Hindlimb muscle (tissue), 1 donor: ENCODE measurements at regions not wholly inside any gene's neighbourhood (a gene's known extent, or its start where the extent isn't known, plus 50 kb on each side); places are given as distances from the start of the nearest gene placed in this dataset.
"Not testable (repeated sequence)": the region's sequence is repeated elsewhere in the genome, so short reads cannot be mapped to it uniquely, and the experiment has no call there.

Experiments
- DNase-seq: peaks from one replicate; pipeline ENCODE4 v3.0.0-alpha.2; 2013

GRCh38 chr5:111942661-111943401 is 185.8 kb upstream of the NREP start:
- DNase-seq: no peak

DNA sequence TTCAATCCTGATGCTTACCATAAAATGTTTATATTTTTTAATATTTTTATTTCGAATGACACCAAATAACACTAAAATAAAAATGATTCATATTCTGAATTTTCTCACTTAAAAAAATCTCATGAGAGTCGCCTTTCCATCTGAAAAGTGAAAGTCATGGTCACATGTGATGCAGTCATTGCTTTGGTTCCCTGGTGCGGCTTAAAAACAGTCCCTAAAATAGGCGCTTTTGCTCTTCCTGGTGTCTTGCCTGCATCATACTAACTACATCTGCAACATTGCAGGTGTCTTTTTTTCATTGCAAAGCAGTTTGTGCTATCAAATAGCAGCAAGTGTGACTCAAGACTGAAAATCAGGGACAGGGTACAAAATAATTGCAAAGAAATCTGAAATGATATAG is 185.2 kb upstream of the NREP start:
- no peak for DNase-seq

GRCh38 chr5:111937094-111937493 is 180.1 kb upstream of the NREP start:
- DNase-seq: no peak

- no peak for DNase-seq
These were observed 178.8 kb upstream of the NREP start for GRCh38 chr5:111935835-111936234.

DNA sequence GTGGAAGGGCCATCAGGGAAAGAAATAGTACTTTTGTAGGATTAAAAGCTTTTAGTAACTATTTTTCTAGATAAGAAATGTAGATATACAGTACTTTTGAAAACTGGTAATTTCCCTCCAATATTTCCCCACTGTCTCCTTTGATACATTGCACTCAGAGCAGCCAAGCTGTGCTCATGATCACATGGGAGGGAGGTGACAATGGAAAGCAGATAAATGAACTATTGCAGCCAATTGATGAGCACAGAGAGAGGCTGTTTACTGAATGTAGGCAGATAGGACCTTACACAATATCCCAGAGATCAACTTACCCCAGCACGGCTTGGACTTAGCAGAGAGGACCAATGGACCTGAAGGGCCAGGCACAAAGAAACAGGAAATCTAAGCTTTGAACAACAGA is 178.0 kb upstream of the NREP start:
- DNase-seq: no peak

- DNase-seq: no peak
These were observed 177.5 kb upstream of the NREP start for GRCh38 chr5:111934511-111934910.

- DNase-seq: no peak
These were observed 176.1 kb upstream of the NREP start for GRCh38 chr5:111933086-111933485.

GRCh38 chr5:111932628-111933027 is 175.6 kb upstream of the NREP start:
- no peak for DNase-seq

DNA sequence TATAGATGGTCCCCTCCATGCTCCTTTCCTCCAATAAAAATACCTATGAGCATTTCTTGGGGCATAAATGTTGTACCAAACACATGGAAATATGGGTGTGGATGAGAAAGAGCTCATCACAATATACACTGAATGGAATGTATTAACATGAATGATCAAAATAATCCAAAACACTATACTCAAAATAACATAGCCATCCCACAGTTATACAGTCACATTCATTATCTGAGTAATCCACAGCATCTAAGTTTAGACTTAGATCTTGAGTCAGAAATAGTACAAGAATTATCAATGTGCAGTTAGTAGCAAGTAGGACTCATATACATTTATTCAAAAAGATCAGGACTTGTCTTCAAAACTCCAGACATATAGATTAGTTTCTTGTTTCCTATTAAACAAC is 175.2 kb upstream of the NREP start:
- DNase-seq: no peak

DNA sequence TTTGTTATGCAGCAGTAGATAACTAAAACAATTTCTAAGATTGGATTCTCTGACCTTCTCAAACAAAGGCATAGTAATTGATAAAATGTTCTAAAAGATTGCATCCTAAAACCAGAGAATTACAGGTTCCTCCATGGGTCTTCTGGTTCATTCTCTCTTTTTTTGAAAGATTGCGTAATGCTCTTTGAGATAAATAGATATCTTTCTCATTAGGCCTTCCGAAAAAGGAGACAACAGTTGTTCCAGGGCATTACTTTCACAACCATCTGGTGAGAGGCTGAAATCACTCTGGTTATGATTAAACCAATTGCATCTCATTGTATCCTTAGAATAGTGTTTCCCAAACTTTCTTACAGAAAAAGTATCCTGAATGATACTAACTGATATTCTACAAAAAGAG is 174.7 kb upstream of the NREP start:
- DNase-seq: no peak

DNA sequence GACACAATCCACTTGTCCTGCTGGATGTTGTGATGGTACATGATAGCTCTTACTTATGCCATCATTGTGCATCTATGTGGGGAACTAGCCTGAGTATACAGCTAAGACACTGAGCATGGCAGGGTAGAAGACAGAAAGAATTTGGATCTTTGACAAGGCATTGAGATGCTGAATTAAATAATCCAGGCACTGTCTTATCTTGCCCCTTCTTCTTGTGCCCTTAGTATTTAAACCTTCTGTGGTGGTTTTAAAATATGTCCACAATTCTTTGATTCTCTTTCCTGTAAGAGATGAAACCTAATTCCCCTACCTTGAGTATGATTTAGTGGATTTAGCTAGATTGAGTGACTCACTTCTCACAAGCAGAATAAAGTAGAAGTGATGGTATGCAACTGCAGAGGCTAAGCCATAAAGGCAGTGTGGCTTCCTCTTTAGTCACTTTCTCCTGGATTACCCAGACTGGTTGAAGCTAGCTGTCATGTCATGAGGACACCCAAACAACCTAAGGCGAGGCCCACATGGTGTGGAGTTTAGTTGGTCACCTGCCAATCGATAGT is 174.0 kb upstream of the NREP start:
- DNase-seq: no peak

DNA sequence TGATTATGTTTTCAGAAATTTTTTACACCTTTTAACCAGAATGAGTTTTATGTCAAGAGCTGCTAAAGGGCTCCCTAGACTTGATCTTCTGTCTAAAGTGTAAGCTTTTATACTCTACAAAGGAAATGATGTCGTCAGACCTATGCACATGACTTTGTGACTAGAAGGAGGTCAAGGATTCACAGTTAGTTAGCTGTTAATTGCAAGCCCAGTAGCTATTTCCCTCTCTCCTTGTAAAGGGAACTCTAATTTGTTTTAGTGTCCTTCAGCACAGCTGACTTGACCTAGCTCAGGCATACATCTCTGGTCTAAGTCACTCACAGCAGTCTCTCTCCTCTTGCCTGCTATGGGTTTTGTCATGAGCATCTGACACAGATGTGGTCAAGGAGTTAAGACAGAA is 173.5 kb upstream of the NREP start:
- no peak for DNase-seq

DNA sequence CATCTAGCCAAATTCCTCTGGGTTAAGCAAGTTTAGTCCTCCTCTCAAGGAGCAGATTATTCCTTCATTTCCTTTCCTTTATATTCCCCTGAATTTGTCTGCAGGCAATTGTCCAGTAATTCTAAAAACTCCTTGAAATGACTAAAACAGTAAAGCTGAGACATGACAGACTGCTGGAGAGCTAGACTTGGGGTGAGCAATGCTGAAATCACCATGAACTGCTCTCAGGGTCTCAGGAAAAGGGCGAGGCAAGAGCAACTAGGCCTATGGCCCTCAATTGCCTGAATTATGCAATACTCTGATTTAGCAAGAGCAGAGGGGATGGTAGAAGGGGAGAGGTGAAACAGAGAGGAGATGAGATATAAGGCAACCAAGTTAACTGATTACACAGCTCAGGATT is 172.9 kb upstream of the NREP start:
- no peak for DNase-seq

DNA sequence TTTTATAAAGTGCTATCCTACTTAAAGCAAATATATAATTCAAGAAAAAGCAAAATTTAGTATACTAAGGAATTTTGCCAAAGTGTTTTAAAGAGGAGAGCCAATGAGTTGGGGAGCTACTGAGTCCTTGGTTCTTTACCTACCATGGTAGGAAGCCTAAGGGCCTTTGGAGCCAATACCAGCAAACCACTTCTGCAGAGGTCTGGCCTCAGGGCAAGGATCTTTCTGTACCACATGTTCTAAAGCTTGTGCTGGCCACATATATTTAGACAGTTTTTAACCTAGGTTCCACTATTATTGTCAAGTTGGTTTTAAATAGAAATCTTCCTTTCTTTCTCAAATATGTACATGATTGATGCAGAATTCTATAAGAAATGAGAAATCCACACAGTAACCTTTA is 172.3 kb upstream of the NREP start:
- DNase-seq: no peak

DNA sequence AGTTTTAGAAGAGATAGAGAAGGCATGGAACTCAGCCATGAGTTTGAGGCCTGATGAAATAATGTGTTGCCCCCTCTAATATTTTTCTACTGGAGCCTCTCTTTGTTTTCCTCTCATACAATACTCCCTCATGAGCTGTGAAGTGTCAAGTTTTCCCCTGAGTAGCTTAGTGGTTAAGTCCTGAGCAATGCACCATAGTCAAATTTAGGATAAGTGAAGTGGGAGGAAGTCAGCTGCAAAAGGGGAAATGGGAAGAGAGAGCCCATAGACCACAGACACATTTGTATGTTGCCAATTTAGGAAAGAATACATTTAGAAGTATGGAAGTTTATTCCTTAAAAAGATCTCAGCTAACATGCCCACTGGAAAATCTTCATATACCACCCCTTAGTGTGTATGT is 171.5 kb upstream of the NREP start:
- no peak for DNase-seq

- no peak for DNase-seq
These were observed 170.2 kb upstream of the NREP start for GRCh38 chr5:111927191-111927590.

DNA sequence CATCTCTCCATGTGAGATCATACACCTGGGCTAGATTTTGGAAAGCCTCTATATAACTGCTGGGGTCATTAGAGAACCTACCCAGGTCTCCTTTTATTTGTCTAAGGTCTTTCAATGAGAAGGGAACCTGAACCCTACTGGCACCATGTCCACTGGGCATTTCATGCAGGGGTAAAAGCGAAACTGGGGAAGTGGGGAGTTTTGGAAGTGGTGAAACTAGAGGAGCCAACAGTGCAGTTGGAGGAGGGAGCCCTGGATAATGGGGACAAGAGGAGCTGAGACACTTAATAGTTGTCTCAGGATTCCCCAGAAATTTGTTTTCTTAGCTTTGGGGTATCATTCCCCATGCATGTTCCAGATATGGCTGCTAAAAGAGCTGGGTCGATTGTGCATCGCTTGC is 169.0 kb upstream of the NREP start:
- no peak for DNase-seq

DNA sequence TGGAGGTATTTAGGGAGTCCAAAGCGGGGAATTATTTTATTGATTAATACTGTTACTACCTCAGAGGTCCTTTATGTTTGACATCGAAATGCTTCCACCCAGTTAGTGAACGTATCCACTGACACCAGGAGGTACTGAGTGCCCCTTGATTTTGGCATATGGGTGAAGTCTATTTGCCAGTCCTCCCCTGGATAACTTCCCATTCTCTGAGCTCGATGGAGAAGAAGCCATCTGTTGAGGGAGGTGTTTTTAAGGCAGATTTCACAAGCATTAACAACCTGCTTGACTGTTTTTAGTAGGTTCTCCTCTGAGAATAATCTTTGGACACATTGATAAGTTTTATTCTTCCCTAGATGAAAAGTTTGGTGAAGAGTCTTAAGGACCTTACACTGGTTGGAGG is 165.3 kb upstream of the NREP start:
- no peak for DNase-seq

DNA sequence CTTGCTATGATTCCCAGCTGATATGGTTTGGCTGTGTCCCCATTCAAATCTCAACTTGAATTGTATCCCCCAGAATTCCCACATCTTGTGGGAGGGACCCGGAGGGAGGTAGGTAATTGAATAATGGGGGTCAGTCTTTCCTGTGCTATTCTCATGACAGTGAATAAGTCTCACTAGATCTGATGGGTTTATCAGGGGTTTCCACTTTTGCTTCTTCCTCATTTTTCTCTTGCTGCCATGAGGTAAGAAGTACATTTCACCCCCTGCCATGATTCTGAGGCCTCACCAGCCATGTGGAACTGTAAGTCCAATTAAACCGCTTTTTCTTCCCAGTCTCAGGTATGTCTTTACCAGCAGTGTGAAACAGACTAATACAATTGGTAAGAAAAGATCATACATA is 164.7 kb upstream of the NREP start:
- not testable (repeated sequence) for DNase-seq

DNA sequence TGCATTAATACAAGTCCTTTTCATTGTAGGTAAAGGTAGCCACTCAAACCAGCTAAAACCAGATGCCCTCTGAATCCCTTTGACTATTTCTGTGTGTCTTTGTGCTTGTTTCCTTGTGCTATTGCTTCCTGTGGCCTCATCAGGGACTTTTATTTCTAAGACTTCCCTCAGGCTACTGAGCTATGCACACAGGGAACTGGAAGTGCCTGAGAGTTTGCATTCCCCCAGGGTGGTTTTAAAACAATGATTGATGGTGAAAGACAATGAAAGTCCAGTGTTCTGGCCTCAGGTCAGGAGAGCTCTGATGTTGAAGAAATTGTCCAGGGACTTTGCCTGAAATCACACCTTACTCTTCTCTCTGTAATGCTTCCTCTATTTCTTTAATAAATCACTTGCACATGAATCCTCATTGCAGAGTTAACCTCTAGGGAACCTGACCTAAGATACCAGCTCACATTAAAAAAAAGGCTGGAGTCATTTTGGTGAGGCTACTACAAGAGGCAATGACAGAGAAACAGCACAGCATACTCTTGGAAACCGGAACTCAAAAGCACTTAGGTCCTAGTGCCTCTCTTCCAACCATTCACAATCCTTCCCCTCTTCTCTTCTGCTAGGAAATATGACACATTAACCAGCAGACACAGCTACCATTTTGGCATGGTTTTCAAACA is 158.1 kb upstream of the NREP start:
- DNase-seq: no peak

DNA sequence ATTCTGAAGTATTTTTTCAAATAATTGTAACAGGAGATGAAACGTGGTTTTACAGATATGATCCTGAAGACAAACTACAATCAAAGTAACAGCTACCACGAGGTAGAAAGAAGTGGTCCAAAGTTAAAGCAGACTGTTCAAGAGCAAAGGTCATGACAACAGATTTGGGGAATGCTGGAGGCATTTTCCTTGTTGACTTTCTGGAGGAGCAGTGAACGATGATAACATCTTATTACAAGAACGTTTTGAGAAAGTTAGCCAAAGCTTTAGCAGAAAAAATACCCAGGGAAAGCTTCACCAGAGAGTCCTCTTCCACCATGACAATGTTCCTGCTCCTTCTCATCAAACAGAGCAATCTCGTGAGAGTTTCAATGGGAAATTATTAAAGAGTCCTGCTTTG is 145.4 kb upstream of the NREP start:
- DNase-seq: no peak

DNA sequence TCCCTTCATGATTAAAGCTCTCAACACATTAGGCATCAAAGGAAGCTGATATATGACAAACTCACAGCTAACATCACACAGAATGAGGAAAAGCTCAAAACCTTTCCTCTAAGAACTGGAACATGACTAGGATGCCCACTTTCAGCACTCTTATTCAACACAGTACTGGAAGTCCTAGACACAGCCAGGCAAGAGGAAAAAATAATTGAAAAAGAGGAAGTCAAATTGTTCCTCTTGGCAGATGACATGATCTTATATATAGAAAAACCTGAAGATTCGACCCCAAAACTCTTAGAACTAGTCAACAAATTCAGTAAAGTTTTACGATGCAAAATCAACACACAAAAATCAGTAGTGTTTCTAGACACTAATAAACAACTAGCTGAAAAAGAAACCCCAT is 144.3 kb upstream of the NREP start:
- DNase-seq: no peak

- no peak for DNase-seq
These were observed 136.0 kb upstream of the NREP start for GRCh38 chr5:111892949-111893348.

DNA sequence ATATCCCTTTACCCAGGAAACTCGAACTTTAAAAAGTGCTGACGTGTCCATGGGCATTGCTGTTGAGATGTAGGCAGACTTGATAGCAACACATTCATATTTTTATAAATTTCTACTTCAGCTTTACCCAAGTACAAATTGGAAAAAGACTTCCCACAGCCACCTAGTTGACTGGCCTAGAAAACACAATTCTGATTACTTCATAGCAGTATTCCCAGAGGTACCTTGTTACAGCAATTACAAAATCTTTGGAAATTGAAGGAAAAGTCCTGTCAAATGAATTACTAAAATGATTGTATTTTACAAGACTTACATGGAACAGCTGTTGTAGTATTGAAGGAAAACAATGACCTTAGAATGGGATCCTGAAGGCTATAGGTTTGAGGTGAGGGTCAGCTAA is 130.7 kb upstream of the NREP start:
- DNase-seq: no peak
